Body of pancreas (tissue), 4 donors: ENCODE measurements at regions not wholly inside any gene's neighbourhood (a gene's known extent, or its start where the extent isn't known, plus 50 kb on each side); places are given as distances from the start of the nearest gene placed in this dataset.

ENCODE experiments used
- CTCF ChIP-seq, 7 experiments: fragments of 450-650 bp in 4 of 7; fragments of 200-600 bp in 3 of 7; sonication (generic) in 3 of 7; IDR thresholded peaks; one replicate each; pipeline ENCODE4 v1.5.1; 2016 to 2019; ENCODE audit warnings: antibody characterized with exemption in 7 of 7
- POLR2A ChIP-seq, 3 donors: fragments of 450-650 bp; IDR thresholded peaks; one replicate each; pipeline ENCODE4 v1.6.1; 2016; ENCODE audit warnings: antibody characterized with exemption in 3 of 3, mild to moderate bottlenecking in 2 of 3

GRCh38 chr5:17378346-17378997 is 119.6 kb upstream of the TAF11L2 start:
- TF ChIP-seq CTCF (IDR thresholded peaks at IDR 0.05) (no peak), POLR2A (IDR thresholded peaks at IDR 0.05) (no peak)
